HEK293 (cell line): ENCODE measurements at regions not wholly inside any gene's neighbourhood (a gene's known extent, or its start where the extent isn't known, plus 50 kb on each side); places are given as distances from the start of the nearest gene placed in this dataset.

Experiments used
- CTCF ChIA-PET: fragments of 350-600 bp; formaldehyde crosslinking; extraction: SDS; loops from one replicate; lab custom pipeline; 2021; ENCODE audit warnings: antibody characterized with exemption; lab: Yijun Ruan, JAX
- POLR2A ChIA-PET: fragments of 300-600 bp; formaldehyde crosslinking; extraction: SDS; loops from one replicate; lab custom pipeline; 2020; ENCODE audit warnings: antibody characterized with exemption, inconsistent platforms; lab: Yijun Ruan, JAX
- H3K27ac ChIP-seq: fragments of 200-500 bp; sonication (Bioruptor generic); 2 replicates; pipeline ENCODE4 v1.5.1; 2014; ENCODE audit warnings: low read depth, low read length, control low read depth, inconsistent platforms; ENCODE audit errors: extremely low read depth
- H3K36me3 ChIP-seq, 2 experiments: fragments of 200-500 bp in 1 of 2; sonication (Bioruptor generic) in 1 of 2; 1 replicate in 1 of 2; 2 replicates in 1 of 2; pipeline ENCODE4 v1.5.1; 2014 to 2017; ENCODE audit warnings: inconsistent platforms in 2 of 2, low read length in 2 of 2; ENCODE audit not compliant: control insufficient read depth in 2 of 2, insufficient read depth in 1 of 2
- H3K4me1 ChIP-seq: fragments of 200-500 bp; sonication (Bioruptor generic); 2 replicates; pipeline ENCODE4 v1.5.1; 2014; ENCODE audit warnings: mild to moderate bottlenecking, low read length, inconsistent platforms; ENCODE audit not compliant: control insufficient read depth, insufficient read depth
- H3K4me3 ChIP-seq: 2 replicates; pipeline ENCODE4 v1.5.1; 2011; ENCODE audit warnings: low read depth, mild to moderate bottlenecking, control low read depth, low read length, moderate library complexity
- H3K9me3 ChIP-seq: fragments of 200-500 bp; sonication (Bioruptor generic); 2 replicates; pipeline ENCODE4 v1.5.1; 2014; ENCODE audit warnings: low read depth, low read length, inconsistent platforms; ENCODE audit not compliant: control insufficient read depth, insufficient read depth
- AEBP2 ChIP-seq: fragments of 450-650 bp; formaldehyde crosslinking; IDR thresholded peaks from 2 replicates; pipeline ENCODE4 v1.5.1; 2016; ENCODE audit warnings: missing biosample characterization, missing genetic modification characterization, borderline replicate concordance
- ATF2 ChIP-seq: fragments of 450-650 bp; formaldehyde crosslinking; IDR thresholded peaks from 2 replicates; pipeline ENCODE4 v1.5.1; 2016; ENCODE audit warnings: missing biosample characterization, missing genetic modification characterization, low read depth
- BCL6B ChIP-seq: fragments of 450-650 bp; formaldehyde crosslinking; IDR thresholded peaks from 2 replicates; pipeline ENCODE4 v1.5.1; 2017; ENCODE audit warnings: missing biosample characterization, missing genetic modification characterization
- GLI2 ChIP-seq: fragments of 450-650 bp; formaldehyde crosslinking; IDR thresholded peaks from 2 replicates; pipeline ENCODE4; 2017; ENCODE audit warnings: missing biosample characterization, missing genetic modification characterization, low read depth, borderline replicate concordance
- KLF17 ChIP-seq: fragments of 450-650 bp; formaldehyde crosslinking; IDR thresholded peaks from 2 replicates; pipeline ENCODE4 v1.5.1; 2016; ENCODE audit warnings: missing biosample characterization, missing genetic modification characterization
- KLF7 ChIP-seq: fragments of 450-650 bp; formaldehyde crosslinking; IDR thresholded peaks from 2 replicates; pipeline ENCODE4 v1.5.1; 2016; ENCODE audit warnings: missing biosample characterization, missing genetic modification characterization, borderline replicate concordance
- OSR2 ChIP-seq: fragments of 450-650 bp; formaldehyde crosslinking; IDR thresholded peaks from 2 replicates; pipeline ENCODE4 v1.5.1; 2016; ENCODE audit warnings: missing biosample characterization, missing genetic modification characterization
- OVOL3 ChIP-seq: fragments of 450-650 bp; formaldehyde crosslinking; IDR thresholded peaks from 2 replicates; pipeline ENCODE4 v1.5.1; 2016; ENCODE audit warnings: missing biosample characterization, missing genetic modification characterization
- ZBTB11 ChIP-seq: fragments of 450-650 bp; formaldehyde crosslinking; conservative IDR thresholded peaks from 2 replicates; pipeline ENCODE4 v1.5.1; 2016; ENCODE audit warnings: low read depth, missing biosample characterization, missing genetic modification characterization
- ZBTB20 ChIP-seq: fragments of 450-650 bp; formaldehyde crosslinking; IDR thresholded peaks from 2 replicates; pipeline ENCODE4 v1.5.1; 2016; ENCODE audit warnings: missing biosample characterization, missing genetic modification characterization
- ZBTB48 ChIP-seq: fragments of 450-650 bp; formaldehyde crosslinking; IDR thresholded peaks from 2 replicates; pipeline ENCODE4 v1.5.1; 2016; ENCODE audit warnings: missing biosample characterization, missing genetic modification characterization
- ZNF169 ChIP-seq: fragments of 450-650 bp; formaldehyde crosslinking; IDR thresholded peaks from 2 replicates; pipeline ENCODE4 v1.5.1; 2016; ENCODE audit warnings: missing biosample characterization, missing genetic modification characterization
- ZNF174 ChIP-seq: fragments of 450-650 bp; formaldehyde crosslinking; IDR thresholded peaks from 2 replicates; pipeline ENCODE4 v1.5.0; 2017; ENCODE audit warnings: missing biosample characterization, mild to moderate bottlenecking, missing genetic modification characterization
- ZNF175 ChIP-seq: fragments of 450-650 bp; formaldehyde crosslinking; IDR thresholded peaks from 2 replicates; pipeline ENCODE4 v1.5.1; 2016; ENCODE audit warnings: missing biosample characterization, missing genetic modification characterization
- ZNF362 ChIP-seq: fragments of 450-650 bp; formaldehyde crosslinking; IDR thresholded peaks from 2 replicates; pipeline ENCODE4 v1.5.1; 2016; ENCODE audit warnings: missing biosample characterization, missing genetic modification characterization
- ZNF426 ChIP-seq: fragments of 450-650 bp; formaldehyde crosslinking; IDR thresholded peaks from 2 replicates; pipeline ENCODE4 v1.5.1; 2017; ENCODE audit warnings: missing biosample characterization, missing genetic modification characterization, mild to moderate bottlenecking, inconsistent platforms, moderate library complexity
- ZNF692 ChIP-seq: fragments of 450-650 bp; formaldehyde crosslinking; IDR thresholded peaks from 2 replicates; pipeline ENCODE4 v1.5.1; 2016; ENCODE audit warnings: missing biosample characterization, missing genetic modification characterization
- ZNF777 ChIP-seq: fragments of 450-650 bp; formaldehyde crosslinking; IDR thresholded peaks from 2 replicates; pipeline ENCODE4 v1.5.1; 2017; ENCODE audit warnings: missing biosample characterization, missing genetic modification characterization, borderline replicate concordance
- ZSCAN23 ChIP-seq: fragments of 450-650 bp; formaldehyde crosslinking; IDR thresholded peaks from 2 replicates; pipeline ENCODE4 v1.5.1; 2016; ENCODE audit warnings: missing biosample characterization, missing genetic modification characterization

GRCh38 chr2:237207646-237208045 lies 122.0 kb downstream of the COPS8 start (continued):
- TF ChIP-seq ZBTB11 (tag by site-specific recombination): no peak
- no peak for TF ChIP-seq ZNF169 (tag by site-specific recombination)
- no peak for TF ChIP-seq ZBTB20 (tag by site-specific recombination)
- TF ChIP-seq ZSCAN23: no peak
- TF ChIP-seq GLI2 (tag by site-specific recombination): no peak
- no peak for TF ChIP-seq BCL6B (tag by site-specific recombination)
- no peak for TF ChIP-seq ZNF362 (tag by site-specific recombination)
- TF ChIP-seq ATF2 (tag by site-specific recombination): no peak

- H3K9me3 ChIP-seq: no peaks in the 10 kb centered on the region
- POLR2A ChIA-PET: no interaction called here
- H3K27ac ChIP-seq: no peak overlapping the region
- CTCF ChIA-PET: no interaction called here
- no peak for TF ChIP-seq ZNF175 (tag by site-specific recombination)
- no peak for TF ChIP-seq KLF7 (tag by site-specific recombination)
- TF ChIP-seq OVOL3 (tag by site-specific recombination): no peak
- no peak for TF ChIP-seq ZBTB48 (tag by site-specific recombination)
- H3K4me1 ChIP-seq: no peaks in the 10 kb centered on the region
- no peaks in the 10 kb centered on the region for H3K36me3 ChIP-seq
- H3K4me3 ChIP-seq: no peak overlapping the region
Observed at GRCh38 chr2:237208373-237209260, 122.9 kb downstream of the COPS8 start.

- CTCF ChIA-PET: no interaction called here
- Histone ChIP-seq H3K27ac (no peak overlapping the region), H3K4me3 (no peak overlapping the region), H3K36me3 (no peaks in the 10 kb centered on the region), H3K4me1 (no peaks in the 10 kb centered on the region), H3K9me3 (no peaks in the 10 kb centered on the region)
- POLR2A ChIA-PET: no interaction called here
- TF ChIP-seq ZNF777 (no peak), KLF17 (tag by site-specific recombination) (no peak), ZBTB48 (tag by site-specific recombination) (no peak), ZNF426 (tag by site-specific recombination) (no peak), AEBP2 (tag by site-specific recombination) (no peak), ZNF174 (tag by site-specific recombination) (no peak), ZNF692 (tag by site-specific recombination) (no peak), OSR2 (tag by site-specific recombination) (no peak), ZBTB20 (tag by site-specific recombination) (no peak)
Observed at GRCh38 chr2:237209885-237210284, 124.2 kb downstream of the COPS8 start.
